WTC11 (cell line): ENCODE measurements at regions not wholly inside any gene's neighbourhood (a gene's known extent, or its start where the extent isn't known, plus 50 kb on each side); places are given as distances from the start of the nearest gene placed in this dataset.

Experiments
- FOXK1 ChIP-seq: sonication (generic); formaldehyde crosslinking; IDR thresholded peaks from 2 replicates; pipeline ENCODE4 v1.8.0; 2022; ENCODE audit warnings: mild to moderate bottlenecking, moderate library complexity, missing genetic modification reagents
- ZNF121 ChIP-seq: sonication (generic); formaldehyde crosslinking; IDR thresholded peaks from 2 replicates; pipeline ENCODE4 v1.8.0; 2023; ENCODE audit warnings: missing genetic modification reagents
- TF ChIP-seq, protein P1 (sequence below): fragments of 200-600 bp; IDR thresholded peaks from 2 replicates; pipeline ENCODE4 v1.8.0; 2022; ENCODE audit warnings: antibody characterized with exemption
- TF ChIP-seq, protein P2 (sequence below): fragments of 250-450 bp; sonication (Bioruptor Pico); conservative IDR thresholded peaks from 2 replicates; pipeline ENCODE4 v1.9.0; 2021; ENCODE audit warnings: mild to moderate bottlenecking

DNA sequence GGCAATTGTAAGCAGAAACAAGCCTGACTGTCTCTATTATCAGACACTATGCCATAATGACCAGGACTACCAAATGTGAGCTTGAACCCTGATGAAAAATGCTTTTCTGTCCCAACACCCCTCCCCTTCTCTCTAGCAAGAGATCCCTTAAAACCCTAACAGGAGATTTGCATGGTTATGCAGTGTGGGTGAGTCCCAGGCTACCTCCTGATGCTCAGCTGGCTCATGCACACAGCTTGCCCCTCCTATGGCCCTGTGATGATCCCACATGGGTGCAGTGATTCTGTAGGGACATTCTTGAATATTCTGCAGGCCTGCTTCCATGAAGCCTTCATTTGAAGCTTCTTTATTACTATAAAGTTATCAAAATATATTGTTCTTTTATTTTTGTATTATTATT lies 357.4 kb downstream of the AKAIN1 start:
- no peak for TF ChIP-seq FOXK1 (CRISPR knock-in tag)
- TF ChIP-seq, protein P1, sequence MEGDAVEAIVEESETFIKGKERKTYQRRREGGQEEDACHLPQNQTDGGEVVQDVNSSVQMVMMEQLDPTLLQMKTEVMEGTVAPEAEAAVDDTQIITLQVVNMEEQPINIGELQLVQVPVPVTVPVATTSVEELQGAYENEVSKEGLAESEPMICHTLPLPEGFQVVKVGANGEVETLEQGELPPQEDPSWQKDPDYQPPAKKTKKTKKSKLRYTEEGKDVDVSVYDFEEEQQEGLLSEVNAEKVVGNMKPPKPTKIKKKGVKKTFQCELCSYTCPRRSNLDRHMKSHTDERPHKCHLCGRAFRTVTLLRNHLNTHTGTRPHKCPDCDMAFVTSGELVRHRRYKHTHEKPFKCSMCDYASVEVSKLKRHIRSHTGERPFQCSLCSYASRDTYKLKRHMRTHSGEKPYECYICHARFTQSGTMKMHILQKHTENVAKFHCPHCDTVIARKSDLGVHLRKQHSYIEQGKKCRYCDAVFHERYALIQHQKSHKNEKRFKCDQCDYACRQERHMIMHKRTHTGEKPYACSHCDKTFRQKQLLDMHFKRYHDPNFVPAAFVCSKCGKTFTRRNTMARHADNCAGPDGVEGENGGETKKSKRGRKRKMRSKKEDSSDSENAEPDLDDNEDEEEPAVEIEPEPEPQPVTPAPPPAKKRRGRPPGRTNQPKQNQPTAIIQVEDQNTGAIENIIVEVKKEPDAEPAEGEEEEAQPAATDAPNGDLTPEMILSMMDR = no peak
- TF ChIP-seq ZNF121 = no peak
- TF ChIP-seq, protein P2, sequence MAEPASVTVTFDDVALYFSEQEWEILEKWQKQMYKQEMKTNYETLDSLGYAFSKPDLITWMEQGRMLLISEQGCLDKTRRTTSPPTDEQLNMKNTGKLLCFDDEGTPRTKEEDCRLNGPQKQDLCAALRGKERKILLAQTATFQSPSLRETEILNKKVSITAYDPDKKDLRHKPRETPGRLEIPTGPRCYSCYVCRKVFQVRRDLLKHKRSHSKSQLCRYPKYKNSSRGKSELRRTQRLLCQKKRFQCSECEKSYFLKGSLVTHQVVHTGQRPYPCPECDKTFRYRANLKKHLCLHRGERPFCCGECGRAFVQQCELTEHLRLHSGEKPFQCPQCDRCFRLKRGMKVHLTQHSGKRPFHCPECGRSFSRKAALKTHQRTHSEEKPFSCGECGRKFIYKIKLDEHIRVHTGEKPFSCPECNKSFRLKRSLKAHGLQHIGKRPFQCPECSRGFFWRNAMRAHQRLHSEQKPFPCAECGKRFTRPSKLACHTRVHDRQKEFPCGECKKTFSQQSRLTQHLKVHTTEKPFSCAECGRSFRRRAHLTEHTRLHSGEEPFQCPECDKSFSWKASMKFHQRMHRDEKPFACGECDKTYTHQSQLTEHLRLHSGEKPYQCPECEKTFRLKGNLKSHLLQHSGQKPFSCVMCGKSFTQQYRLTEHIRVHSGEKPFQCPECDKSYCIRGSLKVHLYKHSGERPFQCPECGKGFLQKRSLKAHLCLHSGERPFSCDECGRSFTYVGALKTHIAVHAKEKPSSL (CRISPR knock-in tag) = no peak
